ENCODE measurements at regions not wholly inside any gene's neighbourhood (a gene's known extent, or its start where the extent isn't known, plus 50 kb on each side); places are given as distances from the start of the nearest gene placed in this dataset.
A peak's percentile ranks its signal among the peaks of the same experiment; 100 is the strongest.

DNA sequence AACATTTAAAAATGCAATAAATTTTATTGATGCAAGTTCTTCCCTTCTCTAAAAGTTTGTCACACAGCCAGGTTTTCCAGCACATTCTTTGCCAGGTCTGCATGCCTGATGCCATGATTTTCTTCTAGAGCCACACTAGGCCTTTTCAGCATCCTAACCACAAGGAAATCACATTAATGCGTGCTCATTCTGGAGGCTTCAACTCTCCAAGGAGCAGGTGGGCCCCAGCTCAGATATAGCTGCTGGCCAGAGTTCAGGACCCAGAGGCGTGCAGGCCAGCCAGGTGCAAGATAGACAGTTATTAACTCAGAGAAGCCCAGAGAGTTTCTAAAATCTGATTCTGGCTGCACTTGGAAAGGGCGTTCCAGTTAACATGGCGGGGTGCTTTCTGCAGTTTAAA is 124.5 kb upstream of the MAF start:
- H3K27me3 ChIP-seq, result no peaks in the 10 kb centered on the region
- WGBS, 2 donors, result 82 to 91% methylated on average over 4 of the region's 4 CpGs
- intact Hi-C loops (cut with DNase I), result no loop called here
- no peaks in the 10 kb centered on the region for H3K9me3 ChIP-seq
- DNase-seq, result no peak
- H3K27ac ChIP-seq, result no peak overlapping the region
- TF ChIP-seq POLR2A (IDR thresholded peaks at IDR 0.05) (no peak), EP300 (IDR thresholded peaks at IDR 0.05) (no peak), POLR2AphosphoS5 (IDR thresholded peaks at IDR 0.05) (no peak), CTCF (IDR thresholded peaks at IDR 0.05) (no peak)
- H3K36me3 ChIP-seq, result no peaks in the 10 kb centered on the region
- peaks cover 0 to 17% (median 10%) of the 10 kb centered on the region in 4 donors for H3K4me1 ChIP-seq
- H3K4me3 ChIP-seq, result no peak overlapping the region

DNA sequence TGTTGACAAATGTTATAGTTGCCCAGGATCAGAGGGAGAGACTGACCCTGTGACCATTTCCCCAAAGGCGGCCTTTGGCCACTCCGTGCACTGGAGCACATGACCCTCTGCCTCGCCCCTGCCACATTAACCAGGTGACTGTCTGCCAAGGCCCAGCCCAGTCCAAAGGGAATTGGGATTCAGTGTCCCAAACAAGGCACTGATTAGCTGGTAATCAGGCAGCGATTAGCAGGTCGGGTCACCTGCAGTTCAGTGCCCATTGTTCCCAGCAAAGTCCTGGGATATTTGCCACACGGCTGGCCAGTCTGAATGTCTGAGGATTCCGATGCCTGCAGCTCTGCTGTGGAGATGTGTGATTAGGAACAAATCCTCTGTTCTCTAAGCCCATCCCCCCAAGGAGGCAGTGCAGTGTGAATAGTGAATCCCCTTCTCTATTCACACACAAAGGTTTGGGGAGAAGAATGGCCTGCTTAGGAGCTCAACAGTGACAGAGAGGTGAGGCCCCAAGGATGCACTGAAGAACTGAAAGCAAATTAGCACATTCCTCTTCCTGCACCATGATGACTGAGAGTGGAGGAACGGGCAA is 123.1 kb upstream of the MAF start:
- H3K9me3 ChIP-seq, result no peaks in the 10 kb centered on the region
- H3K4me1 ChIP-seq, result peaks cover 0 to 17% (median 10%) of the 10 kb centered on the region in 4 donors
- TF ChIP-seq POLR2AphosphoS5 (IDR thresholded peaks at IDR 0.05) (no peak), CTCF (IDR thresholded peaks at IDR 0.05) (no peak), POLR2A (IDR thresholded peaks at IDR 0.05) (no peak), EP300 (IDR thresholded peaks at IDR 0.05) (no peak)
- no peaks in the 10 kb centered on the region for H3K27me3 ChIP-seq
- no peak overlapping the region for H3K27ac ChIP-seq
- DNase-seq, result no peak
- H3K4me3 ChIP-seq, result no peak overlapping the region
- intact Hi-C loops (cut with DNase I), result no loop called here
- H3K36me3 ChIP-seq, result no peaks in the 10 kb centered on the region
- WGBS, 2 donors, result 76 to 91% methylated on average over 8 of the region's 8 CpGs

- Histone ChIP-seq H3K27ac (peak overlapping the region in 2 of 4 donors; percentile 6 to 26), H3K27me3 (no peaks in the 10 kb centered on the region), H3K4me1 (peaks cover 0 to 17% (median 13%) of the 10 kb centered on the region in 4 donors), H3K36me3 (no peaks in the 10 kb centered on the region), H3K9me3 (no peaks in the 10 kb centered on the region), H3K4me3 (no peak overlapping the region)
- TF ChIP-seq EP300 (IDR thresholded peaks at IDR 0.05) (no peak), POLR2AphosphoS5 (IDR thresholded peaks at IDR 0.05) (no peak), CTCF (IDR thresholded peaks at IDR 0.05) (no peak), POLR2A (IDR thresholded peaks at IDR 0.05) (no peak)
- WGBS, 2 donors, result 15 to 57% methylated on average over 6 of the region's 6 CpGs
- intact Hi-C loops (cut with DNase I), result no loop called here
- no peak for DNase-seq
These were observed 120.7 kb upstream of the MAF start for GRCh38 chr16:79721270-79721669.

DNA sequence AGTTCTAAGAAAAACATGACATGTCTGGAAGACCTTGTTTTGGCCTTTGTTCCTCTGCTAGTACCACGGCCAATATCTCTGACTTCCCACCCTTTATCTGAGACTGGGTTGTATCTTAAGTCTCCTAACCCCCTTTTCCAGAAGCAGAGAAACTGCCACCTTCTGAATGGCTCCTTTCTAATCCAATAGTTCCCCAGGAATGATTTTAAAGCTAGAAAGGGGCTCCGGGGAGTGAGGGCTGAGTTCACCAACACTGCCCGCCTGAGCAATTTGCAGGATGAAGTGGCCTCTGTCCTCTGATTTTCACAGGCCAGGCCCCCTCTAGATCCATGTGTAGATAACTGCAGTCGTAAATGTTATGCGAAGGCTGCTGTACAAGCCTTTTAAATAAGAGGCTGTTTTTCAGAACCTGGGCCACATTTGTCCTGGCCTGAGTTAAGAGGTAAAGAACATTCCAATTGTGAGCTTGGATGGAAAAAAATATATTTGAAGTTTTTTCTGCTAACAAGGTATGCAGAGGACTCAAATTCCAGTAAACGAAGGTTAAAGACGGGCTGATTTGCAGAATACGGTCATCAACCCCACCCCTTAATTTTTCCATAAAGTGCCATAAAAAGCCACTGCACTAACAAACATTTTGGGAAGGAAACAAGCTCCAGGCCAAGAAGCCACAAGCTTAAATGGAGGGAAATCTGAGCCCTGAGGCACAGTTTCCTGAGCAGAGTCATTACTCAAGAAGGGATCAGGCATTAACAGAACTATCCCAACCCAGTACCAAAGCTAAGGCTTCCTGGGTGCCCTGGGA is 117.0 kb upstream of the MAF start:
- H3K4me1 ChIP-seq, result peaks cover 0 to 17% (median 13%) of the 10 kb centered on the region in 4 donors
- intact Hi-C loops (cut with DNase I), result no loop called here
- TF ChIP-seq EP300 (IDR thresholded peaks at IDR 0.05) (no peak), POLR2AphosphoS5 (IDR thresholded peaks at IDR 0.05) (no peak), CTCF (IDR thresholded peaks at IDR 0.05) (no peak), POLR2A (IDR thresholded peaks at IDR 0.05) (no peak)

More for the DNA sequence above, 117.0 kb upstream of the MAF start:
- no peaks in the 10 kb centered on the region for H3K36me3 ChIP-seq
- H3K27me3 ChIP-seq, result no peaks in the 10 kb centered on the region
- H3K4me3 ChIP-seq, result no peak overlapping the region
- no peaks in the 10 kb centered on the region for H3K9me3 ChIP-seq
- H3K27ac ChIP-seq, result no peak overlapping the region
- 36 to 74% methylated on average over 8 of the region's 8 CpGs for WGBS, 2 donors
- DNase-seq, result no peak
